GM21515 (cell line): ENCODE measurements at regions not wholly inside any gene's neighbourhood (a gene's known extent, or its start where the extent isn't known, plus 50 kb on each side); places are given as distances from the start of the nearest gene placed in this dataset.

ENCODE experiments used
- ATAC-seq: cut with Tn5 transposase; IDR thresholded peaks from one replicate; pipeline ENCODE4 v1.9.1; 2021; ENCODE audit not compliant: unreplicated experiment

DNA sequence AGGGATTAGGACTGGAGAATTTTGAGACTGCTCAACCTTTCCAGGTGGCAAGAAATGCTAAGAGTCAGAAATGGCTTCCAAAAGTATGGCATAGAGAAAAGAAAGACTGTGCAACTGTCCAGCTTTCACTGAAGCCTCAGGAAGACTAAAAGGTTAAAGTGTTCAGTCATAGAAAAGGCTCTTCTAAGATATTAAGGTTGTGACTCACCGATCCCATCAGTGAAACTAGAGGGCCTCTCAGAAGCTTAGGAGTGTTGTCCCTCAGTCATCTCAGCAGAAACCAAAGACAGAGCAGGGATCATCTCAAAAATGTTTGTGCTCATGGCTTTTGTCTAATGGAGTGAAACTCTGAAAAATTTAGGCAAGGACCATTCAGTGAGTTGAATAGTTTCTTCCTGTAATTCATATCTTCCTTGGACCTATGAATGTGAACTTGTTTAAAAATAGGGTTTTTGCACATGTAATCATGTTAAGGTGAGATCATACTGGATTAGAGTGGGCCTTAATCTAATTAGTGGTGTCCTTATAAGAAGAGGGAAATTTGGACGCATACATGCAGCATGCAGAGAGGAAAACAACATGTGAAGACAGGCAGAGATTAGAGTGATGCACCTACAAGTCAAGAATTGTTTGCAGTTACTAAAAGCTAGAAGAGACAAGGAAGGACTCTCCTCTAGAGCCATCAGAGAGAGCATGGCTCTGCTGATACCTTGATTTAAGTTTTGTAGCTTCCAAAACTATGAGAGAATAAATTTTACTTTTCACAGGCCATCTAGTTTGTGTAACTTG lies 71.3 kb downstream of the RPE65 start:
- no peak for ATAC-seq

DNA sequence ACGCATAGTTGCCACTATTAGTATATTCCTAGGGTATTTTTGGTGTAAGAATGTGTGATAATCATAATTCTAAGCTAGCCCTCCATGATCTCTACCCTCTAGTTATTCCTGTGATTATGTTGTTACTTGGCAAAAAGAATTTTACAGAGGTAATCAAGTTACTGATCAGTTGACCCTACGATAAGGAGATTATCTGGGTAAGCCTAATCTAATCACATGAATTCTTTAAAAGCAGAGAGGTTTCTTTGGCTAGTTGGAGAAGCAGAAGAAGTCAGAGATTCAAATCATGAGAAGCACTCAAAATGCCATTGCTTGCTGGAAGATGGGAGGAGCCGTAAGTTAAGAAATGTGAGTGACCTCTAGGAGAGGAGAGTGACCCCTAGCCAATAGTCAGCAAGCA lies 72.7 kb downstream of the RPE65 start:
- no peak for ATAC-seq

- no peak for ATAC-seq
These were observed 73.3 kb downstream of the RPE65 start for GRCh38 chr1:68376441-68376840.

GRCh38 chr1:68375919-68376318 lies 73.8 kb downstream of the RPE65 start:
- no peak for ATAC-seq

- ATAC-seq, result no peak
These were observed 76.6 kb downstream of the RPE65 start for GRCh38 chr1:68373173-68373572.

DNA sequence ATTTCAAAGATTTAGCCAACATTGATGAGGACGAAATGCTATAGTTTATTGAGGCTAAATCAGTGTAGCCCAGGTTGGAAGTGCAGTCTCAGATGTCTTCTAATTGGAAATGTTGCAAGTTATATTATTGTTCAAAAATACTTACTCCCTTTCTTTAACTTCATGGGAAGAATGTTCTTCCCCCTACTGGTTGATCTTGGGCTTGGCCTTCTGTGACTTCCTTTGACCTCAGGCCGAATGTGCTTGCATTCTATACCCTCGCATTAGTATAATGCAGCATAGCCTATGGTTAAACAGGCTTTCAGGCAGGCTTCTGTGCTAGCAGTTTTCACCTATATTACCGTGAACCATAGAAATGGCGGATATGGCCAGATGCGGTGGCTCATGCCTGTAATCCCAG lies 77.3 kb downstream of the RPE65 start:
- ATAC-seq, result no peak

DNA sequence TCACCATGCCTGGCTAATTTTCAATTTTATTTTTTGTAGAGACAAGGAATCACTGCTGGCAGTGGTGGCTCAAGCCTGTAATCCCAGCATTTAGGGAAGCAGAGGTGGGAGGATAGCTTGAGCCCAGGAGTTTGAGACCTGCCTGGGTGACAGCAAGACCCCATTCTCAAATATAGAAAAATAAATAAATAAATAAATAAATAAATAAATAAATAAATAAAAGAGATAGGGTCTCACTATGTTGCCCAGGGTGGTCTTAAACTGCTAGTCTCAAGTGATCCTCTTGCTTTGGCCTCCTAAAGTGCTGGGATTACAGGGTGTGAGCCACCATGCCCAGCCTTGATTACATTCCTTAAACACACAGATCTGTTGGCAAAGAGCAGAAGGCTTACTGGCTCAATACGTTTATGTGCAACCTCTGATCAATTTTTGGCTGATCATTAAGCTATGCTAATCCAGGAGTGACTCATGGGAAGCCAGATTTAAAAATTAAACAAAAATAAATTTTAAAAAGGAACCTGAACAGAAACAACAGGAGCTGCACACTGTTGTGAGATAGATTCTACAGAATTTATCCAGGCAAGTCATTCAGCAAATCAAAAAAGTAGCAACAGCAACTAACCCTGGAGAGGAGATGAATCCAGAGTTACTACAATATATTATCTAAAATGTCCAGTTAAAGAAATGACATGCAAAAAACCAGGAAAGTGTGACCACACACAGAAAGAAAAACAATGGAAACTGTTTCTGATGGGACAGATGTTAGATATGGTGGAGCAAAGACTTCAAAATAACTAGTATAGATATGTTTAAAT lies 79.4 kb downstream of the RPE65 start:
- ATAC-seq, result no peak

GRCh38 chr1:68366572-68366971 lies 83.2 kb downstream of the RPE65 start:
- no peak for ATAC-seq

GRCh38 chr1:68365709-68366382 lies 83.9 kb downstream of the RPE65 start:
- ATAC-seq, result no peak

DNA sequence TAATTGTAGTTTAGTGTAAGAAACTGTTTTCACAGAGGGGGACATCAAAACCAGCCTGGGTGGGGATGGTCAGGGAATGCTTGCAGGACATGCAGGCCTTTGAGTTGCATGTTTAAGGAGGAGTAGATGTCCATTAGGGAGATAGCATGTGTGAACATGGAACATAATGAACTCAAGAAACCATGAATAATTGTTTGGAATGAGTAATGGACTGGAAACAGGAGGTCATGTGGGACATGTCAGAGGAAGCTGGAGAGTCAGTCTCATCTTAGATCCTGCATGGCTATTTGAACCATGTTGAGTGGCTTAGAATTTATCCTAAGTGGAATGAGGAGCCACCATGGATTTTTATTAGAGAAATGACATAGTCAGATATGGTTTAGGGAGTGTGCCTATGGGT lies 86.4 kb downstream of the RPE65 start:
- no peak for ATAC-seq

DNA sequence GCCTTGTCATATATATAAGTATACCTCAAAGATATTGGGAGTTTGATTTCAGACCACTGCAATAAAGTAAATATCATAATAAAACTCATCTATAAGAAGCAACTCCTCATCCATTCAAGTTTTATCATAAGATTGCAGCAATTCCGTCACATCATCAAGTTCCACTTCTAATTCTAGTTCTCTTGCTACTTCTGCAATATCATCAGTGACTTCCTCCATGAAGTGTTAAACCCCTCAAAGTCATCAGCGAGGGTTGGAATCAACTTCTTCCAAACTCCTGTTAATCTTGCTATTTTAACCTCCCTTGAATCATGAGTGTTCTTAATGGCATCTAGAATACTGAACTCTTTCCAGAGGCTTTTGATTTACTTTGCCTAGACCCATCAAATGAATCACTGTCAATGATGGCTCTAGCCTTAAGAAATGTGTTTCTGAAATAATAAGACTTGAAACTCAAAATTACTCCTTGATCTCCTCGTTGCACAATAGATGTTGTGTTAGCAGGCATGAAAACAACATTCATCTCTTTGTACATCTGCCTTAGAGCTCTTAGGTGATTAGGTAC lies 88.3 kb downstream of the RPE65 start:
- ATAC-seq, result no peak

DNA sequence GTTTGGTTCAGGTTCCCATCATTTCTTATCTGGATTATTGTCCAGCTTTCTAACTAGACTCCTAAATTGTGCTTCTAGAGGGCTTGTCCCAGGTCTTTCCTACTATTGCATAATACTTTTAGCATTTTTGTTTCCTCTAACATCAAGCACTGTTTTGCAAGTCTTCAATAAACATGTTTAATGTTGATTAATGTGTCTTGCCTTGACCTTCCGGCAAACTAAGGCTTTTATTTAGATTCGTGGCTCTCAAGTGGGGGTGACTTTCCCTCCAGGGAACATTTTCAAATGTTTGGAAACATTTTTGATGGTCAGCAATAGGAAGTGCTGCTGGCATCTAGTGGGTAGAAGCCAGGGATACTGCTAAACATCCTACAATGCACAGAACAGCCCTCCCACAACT lies 90.7 kb downstream of the RPE65 start:
- no peak for ATAC-seq

DNA sequence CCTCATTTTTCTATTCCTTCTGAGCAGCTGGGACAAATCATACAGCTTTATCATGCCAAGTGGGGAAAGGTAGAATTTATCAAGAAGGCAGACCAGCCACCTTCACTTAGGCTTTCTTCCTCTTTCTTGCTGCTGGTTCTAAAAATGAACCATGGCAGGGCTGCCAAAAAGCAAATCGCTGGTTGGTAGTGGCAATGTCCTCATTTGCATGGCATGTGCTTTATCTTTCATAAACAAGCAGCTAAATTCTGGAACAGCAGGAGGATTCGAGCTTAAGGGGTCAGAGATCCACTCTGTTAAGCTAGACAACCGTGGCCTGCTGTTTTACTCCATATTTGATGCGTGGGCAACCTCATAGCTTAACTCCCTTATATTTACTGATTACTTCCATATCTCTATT lies 91.3 kb downstream of the RPE65 start:
- ATAC-seq, result no peak

DNA sequence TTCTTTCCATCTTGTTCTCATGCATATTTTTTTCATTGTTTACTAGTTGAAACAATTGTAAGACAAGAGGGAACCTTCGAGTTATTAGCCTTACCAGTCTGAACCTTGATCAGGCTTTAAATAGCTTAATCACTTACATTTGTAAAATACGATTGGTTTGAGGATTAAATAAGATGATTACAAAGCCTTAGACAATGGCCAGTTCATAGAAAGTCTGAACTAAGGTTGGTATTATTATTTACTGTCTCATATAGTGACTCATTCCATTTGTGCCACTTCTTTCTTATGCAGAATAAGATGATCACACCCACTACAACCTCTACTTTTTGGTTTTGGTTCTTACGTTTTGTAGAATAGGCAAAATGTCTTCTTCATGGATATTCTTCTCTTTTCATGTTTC lies 94.1 kb downstream of the RPE65 start:
- no peak for ATAC-seq

- no peak for ATAC-seq
These were observed 97.6 kb downstream of the RPE65 start for GRCh38 chr1:68352202-68352601.

GRCh38 chr1:68347415-68347814 lies 102.3 kb downstream of the RPE65 start:
- ATAC-seq, result peak; percentile 97

GRCh38 chr1:68346188-68346808 lies 103.5 kb downstream of the RPE65 start:
- ATAC-seq, result no peak

DNA sequence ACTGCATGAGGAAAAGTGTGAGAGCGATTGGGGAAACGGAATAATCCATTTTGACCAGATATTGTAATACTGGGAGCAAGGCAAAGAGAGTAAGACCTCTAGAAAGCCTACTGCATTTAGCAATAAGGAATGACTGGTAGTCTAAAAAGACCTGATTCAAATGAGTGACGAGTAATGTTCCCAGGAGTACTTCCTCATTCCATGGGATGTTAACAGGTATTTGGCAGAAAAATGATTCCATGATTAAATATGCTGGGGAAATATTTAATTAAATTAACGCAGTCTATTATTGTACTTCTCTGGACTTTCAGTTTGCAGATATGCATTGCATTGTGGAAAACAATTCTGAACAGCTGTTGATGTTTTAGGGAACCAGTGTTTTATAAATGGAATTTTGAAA lies 105.5 kb downstream of the RPE65 start:
- ATAC-seq, result no peak

GRCh38 chr1:68340951-68341350 lies 108.6 kb upstream of the WLS start:
- no peak for ATAC-seq

DNA sequence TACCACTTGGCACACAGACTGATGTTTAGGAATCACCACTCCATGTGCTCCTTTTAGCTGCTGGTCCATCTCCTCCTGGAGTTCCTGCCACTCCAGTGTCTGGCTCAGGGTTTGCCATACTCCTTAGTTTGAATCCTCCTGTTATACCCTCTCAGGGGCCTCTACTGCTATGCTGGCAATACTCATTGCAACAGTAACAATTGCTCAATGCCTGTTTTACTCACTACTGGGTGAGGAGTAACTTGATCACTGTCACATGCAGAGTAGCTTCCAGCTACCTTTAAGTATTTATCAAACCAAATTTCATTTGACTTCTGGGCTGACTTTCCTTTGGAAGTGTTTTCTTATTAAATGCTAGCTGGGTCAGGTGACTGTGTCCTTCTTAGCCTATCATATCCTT lies 107.2 kb upstream of the WLS start:
- ATAC-seq, result no peak

GRCh38 chr1:68338081-68338480 lies 105.8 kb upstream of the WLS start:
- ATAC-seq, result no peak
